ENCODE measurements at regions not wholly inside any gene's neighbourhood (a gene's known extent, or its start where the extent isn't known, plus 50 kb on each side); places are given as distances from the start of the nearest gene placed in this dataset.

- Histone ChIP-seq H2BK12ac (ENCODE audit: low read length) (no peak overlapping the region), H2BK5ac (ENCODE audit: low read depth, low read length, poor library complexity) (no peak overlapping the region), H3K9me3 (ENCODE audit: insufficient read depth, low read depth, low read length) (no peaks in the 10 kb centered on the region), H3K23ac (ENCODE audit: low read length) (no peak overlapping the region), H3K36me3 (ENCODE audit: control insufficient read depth in 1 of 2, insufficient read depth in 2 of 2, low read length in 2 of 2) (no peaks in the 10 kb centered on the region), H2AFZ (ENCODE audit: insufficient read depth, low read length, poor library complexity) (no peak overlapping the region), H3K27me3 (ENCODE audit: insufficient read depth, low read length) (no peaks in the 10 kb centered on the region), H3K79me2 (ENCODE audit: control insufficient read depth, insufficient read depth, low read length, poor library complexity) (no peaks in the 10 kb centered on the region), H3K4ac (ENCODE audit: low read depth, low read length) (no peak overlapping the region), H4K8ac (ENCODE audit: low read depth, low read length) (no peak overlapping the region), H3K4me2 (ENCODE audit: low read length) (no peak overlapping the region), H3K9ac (ENCODE audit: low read length) (no peak overlapping the region), H3K79me1 (ENCODE audit: low read length) (no peaks in the 10 kb centered on the region), H2AK5ac (ENCODE audit: low read length) (no peak overlapping the region), H3K27ac (ENCODE audit: low read depth, low read length) (no peak overlapping the region), H3K4me1 (ENCODE audit: control insufficient read depth in 1 of 2, insufficient read depth in 2 of 2, low read length in 2 of 2) (peaks cover 0 to 4% of the 10 kb centered on the region in 2 experiments), H2BK120ac (ENCODE audit: insufficient read depth, low read length, poor library complexity) (no peak overlapping the region), H3K4me3 (ENCODE audit: low read depth, low read length) (no peak overlapping the region), H3K14ac (ENCODE audit: low read length) (no peak overlapping the region), H3K18ac (ENCODE audit: low read length) (no peak overlapping the region), H4K91ac (ENCODE audit: low read depth, low read length) (no peak overlapping the region), H4K12ac (ENCODE audit: low read depth, low read length) (no peak overlapping the region)
- no peak for DNase-seq
- WGBS (ENCODE audit: extremely low coverage, insufficient coverage, insufficient read length), result no CpG with 5 or more reads among the region's 3 CpGs
These were observed 657.6 kb downstream of the MED13L start for GRCh38 chr12:115619889-115620288.

GRCh38 chr12:115619061-115619460 lies 658.4 kb downstream of the MED13L start:
- Histone ChIP-seq H3K23ac (ENCODE audit: low read length) (no peak overlapping the region), H3K9ac (ENCODE audit: low read length) (no peak overlapping the region), H4K12ac (ENCODE audit: low read depth, low read length) (no peak overlapping the region), H3K79me2 (ENCODE audit: control insufficient read depth, insufficient read depth, low read length, poor library complexity) (no peaks in the 10 kb centered on the region), H3K14ac (ENCODE audit: low read length) (no peak overlapping the region), H3K4me1 (ENCODE audit: control insufficient read depth in 1 of 2, insufficient read depth in 2 of 2, low read length in 2 of 2) (peaks cover 0 to 4% of the 10 kb centered on the region in 2 experiments), H3K4me3 (ENCODE audit: low read depth, low read length) (no peak overlapping the region), H3K36me3 (ENCODE audit: control insufficient read depth in 1 of 2, insufficient read depth in 2 of 2, low read length in 2 of 2) (no peaks in the 10 kb centered on the region), H4K8ac (ENCODE audit: low read depth, low read length) (no peak overlapping the region), H2BK120ac (ENCODE audit: insufficient read depth, low read length, poor library complexity) (no peak overlapping the region), H2AK5ac (ENCODE audit: low read length) (no peak overlapping the region), H3K18ac (ENCODE audit: low read length) (no peak overlapping the region), H3K4ac (ENCODE audit: low read depth, low read length) (no peak overlapping the region), H2AFZ (ENCODE audit: insufficient read depth, low read length, poor library complexity) (no peak overlapping the region), H3K4me2 (ENCODE audit: low read length) (no peak overlapping the region), H4K91ac (ENCODE audit: low read depth, low read length) (no peak overlapping the region), H3K27ac (ENCODE audit: low read depth, low read length) (no peak overlapping the region), H2BK5ac (ENCODE audit: low read depth, low read length, poor library complexity) (no peak overlapping the region), H2BK12ac (ENCODE audit: low read length) (no peak overlapping the region), H3K79me1 (ENCODE audit: low read length) (no peaks in the 10 kb centered on the region), H3K9me3 (ENCODE audit: insufficient read depth, low read depth, low read length) (no peaks in the 10 kb centered on the region), H3K27me3 (ENCODE audit: insufficient read depth, low read length) (no peaks in the 10 kb centered on the region)
- DNase-seq, result no peak
- WGBS (ENCODE audit: extremely low coverage, insufficient coverage, insufficient read length), result no CpG with 5 or more reads among the region's 6 CpGs

- Histone ChIP-seq H2BK12ac (ENCODE audit: low read length) (no peak overlapping the region), H3K23ac (ENCODE audit: low read length) (no peak overlapping the region), H3K14ac (ENCODE audit: low read length) (no peak overlapping the region), H3K79me2 (ENCODE audit: control insufficient read depth, insufficient read depth, low read length, poor library complexity) (no peaks in the 10 kb centered on the region), H2AFZ (ENCODE audit: insufficient read depth, low read length, poor library complexity) (no peak overlapping the region), H3K9me3 (ENCODE audit: insufficient read depth, low read depth, low read length) (peaks cover 2% of the 10 kb centered on the region), H2BK120ac (ENCODE audit: insufficient read depth, low read length, poor library complexity) (no peak overlapping the region), H3K4me2 (ENCODE audit: low read length) (no peak overlapping the region), H4K91ac (ENCODE audit: low read depth, low read length) (no peak overlapping the region), H4K8ac (ENCODE audit: low read depth, low read length) (no peak overlapping the region), H4K12ac (ENCODE audit: low read depth, low read length) (no peak overlapping the region), H3K79me1 (ENCODE audit: low read length) (no peaks in the 10 kb centered on the region), H3K36me3 (ENCODE audit: control insufficient read depth in 1 of 2, insufficient read depth in 2 of 2, low read length in 2 of 2) (no peaks in the 10 kb centered on the region), H2BK5ac (ENCODE audit: low read depth, low read length, poor library complexity) (no peak overlapping the region), H3K4me3 (ENCODE audit: low read depth, low read length) (no peak overlapping the region), H3K27me3 (ENCODE audit: insufficient read depth, low read length) (no peaks in the 10 kb centered on the region), H3K4ac (ENCODE audit: low read depth, low read length) (no peak overlapping the region), H3K18ac (ENCODE audit: low read length) (no peak overlapping the region), H3K27ac (ENCODE audit: low read depth, low read length) (no peak overlapping the region), H2AK5ac (ENCODE audit: low read length) (no peak overlapping the region), H3K4me1 (ENCODE audit: control insufficient read depth in 1 of 2, insufficient read depth in 2 of 2, low read length in 2 of 2) (peaks cover 0 to 4% of the 10 kb centered on the region in 2 experiments), H3K9ac (ENCODE audit: low read length) (no peak overlapping the region)
- DNase-seq, result no peak
- no CpG with 5 or more reads among the region's 7 CpGs for WGBS (ENCODE audit: extremely low coverage, insufficient coverage, insufficient read length)
These were observed 659.4 kb downstream of the MED13L start for GRCh38 chr12:115618105-115618504.

GRCh38 chr12:115617391-115617790 lies 660.1 kb downstream of the MED13L start:
- no peak overlapping the region for H2BK5ac ChIP-seq (ENCODE audit: low read depth, low read length, poor library complexity)
- H2BK12ac ChIP-seq (ENCODE audit: low read length), result no peak overlapping the region
- H3K27me3 ChIP-seq (ENCODE audit: insufficient read depth, low read length), result no peaks in the 10 kb centered on the region
- H3K9me3 ChIP-seq (ENCODE audit: insufficient read depth, low read depth, low read length), result peaks cover 2% of the 10 kb centered on the region
- H3K27ac ChIP-seq (ENCODE audit: low read depth, low read length), result no peak overlapping the region
- no peak for DNase-seq
- H3K23ac ChIP-seq (ENCODE audit: low read length), result no peak overlapping the region
- H3K4ac ChIP-seq (ENCODE audit: low read depth, low read length), result no peak overlapping the region
- H3K14ac ChIP-seq (ENCODE audit: low read length), result no peak overlapping the region
- H2AK5ac ChIP-seq (ENCODE audit: low read length), result no peak overlapping the region
- no peak overlapping the region for H3K9ac ChIP-seq (ENCODE audit: low read length)
- H3K79me1 ChIP-seq (ENCODE audit: low read length), result no peaks in the 10 kb centered on the region
- no peaks in the 10 kb centered on the region for H3K79me2 ChIP-seq (ENCODE audit: control insufficient read depth, insufficient read depth, low read length, poor library complexity)
- no peak overlapping the region for H4K12ac ChIP-seq (ENCODE audit: low read depth, low read length)
- H3K4me3 ChIP-seq (ENCODE audit: low read depth, low read length), result no peak overlapping the region
- H3K18ac ChIP-seq (ENCODE audit: low read length), result no peak overlapping the region
- no peak overlapping the region for H3K4me2 ChIP-seq (ENCODE audit: low read length)
- H4K8ac ChIP-seq (ENCODE audit: low read depth, low read length), result no peak overlapping the region
- H3K36me3 ChIP-seq (ENCODE audit: control insufficient read depth in 1 of 2, insufficient read depth in 2 of 2, low read length in 2 of 2), result no peaks in the 10 kb centered on the region
- H4K91ac ChIP-seq (ENCODE audit: low read depth, low read length), result no peak overlapping the region
- no peak overlapping the region for H2AFZ ChIP-seq (ENCODE audit: insufficient read depth, low read length, poor library complexity)
- no CpG with 5 or more reads among the region's 7 CpGs for WGBS (ENCODE audit: extremely low coverage, insufficient coverage, insufficient read length)
- H2BK120ac ChIP-seq (ENCODE audit: insufficient read depth, low read length, poor library complexity), result no peak overlapping the region
- H3K4me1 ChIP-seq (ENCODE audit: control insufficient read depth in 1 of 2, insufficient read depth in 2 of 2, low read length in 2 of 2), result peaks cover 0 to 4% of the 10 kb centered on the region in 2 experiments

All from trophoblast cell (in vitro differentiated cells and primary cell).